SK-N-SH (cell line): ENCODE measurements at regions not wholly inside any gene's neighbourhood (a gene's known extent, or its start where the extent isn't known, plus 50 kb on each side); places are given as distances from the start of the nearest gene placed in this dataset.

Source experiments
- CTCF ChIA-PET: fragments of 300-600, 350-600 bp; formaldehyde crosslinking; extraction: SDS; loops from one replicate; lab custom pipeline; 2021; lab: Yijun Ruan, JAX
- POLR2A ChIA-PET: fragments of 350-600 bp; sonication (Branson Sonifier 250); formaldehyde crosslinking; extraction: SDS; loops from one replicate; lab custom pipeline; 2020; ENCODE audit warnings: antibody characterized with exemption, inconsistent platforms; lab: Yijun Ruan, JAX
- DNase-seq: peaks from one replicate; pipeline ENCODE4 v3.0.0; 2012
- H2AFZ ChIP-seq: fragments of 200-600 bp; sonication (generic); 2 replicates; pipeline ENCODE4 v1.8.1; 2016; ENCODE audit warnings: antibody characterized with exemption, mild to moderate bottlenecking, low read depth
- H3F3A ChIP-seq: fragments of 200-600 bp; sonication (generic); replicated peaks from 2 replicates; pipeline ENCODE3; 2016; ENCODE audit warnings: antibody characterized with exemption, mild to moderate bottlenecking; ENCODE audit not compliant: insufficient read depth
- H3K27ac ChIP-seq, 2 experiments: fragments of 200-500 bp in 1 of 2; fragments of 200-600 bp in 1 of 2; sonication (Bioruptor generic) in 1 of 2; sonication (generic), shearing (Covaris generic) in 1 of 2; 2 replicates each; pipeline versions ENCODE4 v1.5.1 to v1.6.1; 2014 to 2016; ENCODE audit warnings: low read depth in 2 of 2, inconsistent platforms in 1 of 2, low read length in 1 of 2, mild to moderate bottlenecking in 1 of 2, mixed read lengths in 1 of 2
- H3K27me3 ChIP-seq: fragments of 200-600 bp; sonication (generic), shearing (Covaris generic); 2 replicates; pipeline ENCODE4 v1.6.1; 2016; ENCODE audit warnings: mixed run types; ENCODE audit not compliant: insufficient read depth
- H3K36me3 ChIP-seq, 2 experiments: fragments of 200-500 bp in 1 of 2; fragments of 200-600 bp in 1 of 2; sonication (Bioruptor generic) in 1 of 2; sonication (generic) in 1 of 2; replicated peaks in 1 of 2; 2 replicates each; pipeline versions ENCODE3 to v1.5.1; 2014 to 2016; ENCODE audit warnings: low read length in 1 of 2, mild to moderate bottlenecking in 1 of 2; ENCODE audit not compliant: insufficient read depth in 2 of 2, control insufficient read depth in 1 of 2
- H3K4me1 ChIP-seq, 2 experiments: fragments of 200-500 bp in 1 of 2; fragments of 200-600 bp in 1 of 2; sonication (Bioruptor generic) in 1 of 2; sonication (generic), shearing (Covaris generic) in 1 of 2; 2 replicates each; pipeline versions ENCODE4 v1.5.1 to v1.6.1; 2014 to 2016; ENCODE audit warnings: low read depth in 1 of 2, low read length in 1 of 2, mixed run types in 1 of 2; ENCODE audit not compliant: insufficient read depth in 2 of 2, control insufficient read depth in 1 of 2
- H3K4me2 ChIP-seq: fragments of 200-600 bp; sonication (generic), shearing (Covaris generic); 2 replicates; pipeline ENCODE4 v1.6.1; 2017; ENCODE audit warnings: mixed run types
- H3K4me3 ChIP-seq, 2 experiments: fragments of 200-500 bp in 1 of 2; fragments of 200-600 bp in 1 of 2; sonication (Bioruptor generic) in 1 of 2; sonication (generic), shearing (Covaris generic) in 1 of 2; 2 replicates each; pipeline versions ENCODE4 v1.5.1 to v1.8.1; 2014 to 2016; ENCODE audit warnings: low read depth in 2 of 2, inconsistent platforms in 1 of 2, low read length in 1 of 2, mild to moderate bottlenecking in 1 of 2, mixed read lengths in 1 of 2, moderate library complexity in 1 of 2
- H3K79me2 ChIP-seq: fragments of 200-600 bp; sonication (generic); 2 replicates; pipeline ENCODE4 v1.8.1; 2017; ENCODE audit warnings: mild to moderate bottlenecking; ENCODE audit not compliant: insufficient read depth
- H3K9ac ChIP-seq: fragments of 200-600 bp; sonication (generic); 2 replicates; pipeline ENCODE4 v1.6.1; 2017; ENCODE audit warnings: mixed run types
- H3K9me2 ChIP-seq: fragments of 200-600 bp; sonication (generic); 2 replicates; pipeline ENCODE4 v1.6.1; 2017; ENCODE audit warnings: mixed run types
- H3K9me3 ChIP-seq: fragments of 200-600 bp; sonication (generic); 2 replicates; pipeline ENCODE4 v1.6.1; 2017; ENCODE audit warnings: mixed run types, mild to moderate bottlenecking, moderate library complexity
- H4K20me1 ChIP-seq: fragments of 200-600 bp; sonication (generic); 2 replicates; pipeline ENCODE4 v1.6.1; 2017; ENCODE audit warnings: mild to moderate bottlenecking, mixed run types; ENCODE audit not compliant: insufficient read depth
- CHD2 ChIP-seq: fragments of 150-350 bp; IDR thresholded peaks from 2 replicates; pipeline ENCODE4 v1.6.1; 2018; ENCODE audit warnings: low read length; ENCODE audit not compliant: partially characterized antibody
- ELF1 ChIP-seq: IDR thresholded peaks from 2 replicates; pipeline ENCODE4 v1.4.0; 2012
- EP300 ChIP-seq, 2 experiments: IDR thresholded peaks; 2 replicates each; pipeline versions ENCODE4 v1.4.0 to v1.6.1; 2012; ENCODE audit warnings: borderline replicate concordance in 1 of 2, low read depth in 1 of 2, low read length in 1 of 2
- FOSL2 ChIP-seq: IDR thresholded peaks from 2 replicates; pipeline ENCODE4 v1.4.0; 2012; ENCODE audit warnings: low read depth, mild to moderate bottlenecking, moderate library complexity, borderline replicate concordance
- FOXJ3 ChIP-seq: sonication (generic); formaldehyde crosslinking; IDR thresholded peaks from 2 replicates; pipeline ENCODE4 v1.5.1; 2020; ENCODE audit warnings: mild to moderate bottlenecking, missing genetic modification reagents
- GABPA ChIP-seq: IDR thresholded peaks from 2 replicates; pipeline ENCODE4 v1.4.0; 2012; ENCODE audit warnings: low read depth, mild to moderate bottlenecking
- IRF3 ChIP-seq: fragments of 150-350 bp; IDR thresholded peaks from 2 replicates; pipeline ENCODE4 v1.6.1; 2016; ENCODE audit warnings: mild to moderate bottlenecking, low read depth, low read length
- JUND ChIP-seq: IDR thresholded peaks from 2 replicates; pipeline ENCODE4 v1.4.0; 2012
- NFIC ChIP-seq: IDR thresholded peaks from 2 replicates; pipeline ENCODE4 v1.4.0; 2012; ENCODE audit warnings: borderline replicate concordance
- RAD21 ChIP-seq: IDR thresholded peaks from 2 replicates; pipeline ENCODE4 v1.6.1; 2012; ENCODE audit warnings: mild to moderate bottlenecking, low read length
- RCOR1 ChIP-seq: fragments of 150-350 bp; IDR thresholded peaks from 2 replicates; pipeline ENCODE4 v1.6.1; 2017; ENCODE audit warnings: antibody characterized with exemption, low read length
- REST ChIP-seq: IDR thresholded peaks from 2 replicates; pipeline ENCODE4 v1.6.1; 2012; ENCODE audit warnings: mild to moderate bottlenecking, low read depth, low read length, moderate library complexity
- RXRA ChIP-seq: IDR thresholded peaks from 2 replicates; pipeline ENCODE4 v1.4.0; 2012; ENCODE audit warnings: low read depth, mild to moderate bottlenecking, borderline replicate concordance
- SMC3 ChIP-seq: IDR thresholded peaks from 2 replicates; pipeline ENCODE4 v1.6.1; 2012; ENCODE audit warnings: low read depth, low read length, improper control_type of control experiment
- TAF1 ChIP-seq: IDR thresholded peaks from 2 replicates; pipeline ENCODE4 v1.6.1; 2012; ENCODE audit warnings: low read depth, mild to moderate bottlenecking, low read length, moderate library complexity, borderline replicate concordance
- TCF12 ChIP-seq: IDR thresholded peaks from 2 replicates; pipeline ENCODE4 v1.4.0; 2012
- USF2 ChIP-seq: fragments of 150-350 bp; IDR thresholded peaks from 2 replicates; pipeline ENCODE4 v1.6.1; 2017; ENCODE audit warnings: antibody characterized with exemption, low read length, low read depth, borderline replicate concordance
- WGBS: methylation state at CpG from one replicate; pipeline ENCODE4 v1.1.6; 2017; ENCODE audit warnings: low lambda C conversion rate; 5-methylcytosine and 5-hydroxymethylcytosine counted together

- H3K9me2 ChIP-seq, result no peaks in the 10 kb centered on the region
- H3F3A ChIP-seq, result no peaks in the 10 kb centered on the region
- POLR2A ChIA-PET, result no interaction called here
- no peaks in the 10 kb centered on the region; the same call in 1 of the 2 replicates for H3K9me3 ChIP-seq
- no peaks in the 10 kb centered on the region for H4K20me1 ChIP-seq
- TF ChIP-seq RXRA, result no peak
- TF ChIP-seq GABPA, result no peak
- TF ChIP-seq JUND, result no peak
- TF ChIP-seq TCF12, result no peak
- no peak for TF ChIP-seq USF2
- no peak for TF ChIP-seq SMC3
- no peak for TF ChIP-seq CHD2
- no peak for TF ChIP-seq FOSL2
- no peak for TF ChIP-seq FOXJ3 (CRISPR knock-in tag)
- TF ChIP-seq IRF3, result no peak
- no peak for TF ChIP-seq TAF1
- TF ChIP-seq EP300 (IDR thresholded peaks at IDR 0.05; ENCODE audit: borderline replicate concordance in 1 of 2, low read depth in 1 of 2, low read length in 1 of 2), result no peak
- no peak for TF ChIP-seq RCOR1
- TF ChIP-seq REST, result no peak
- TF ChIP-seq ELF1, result no peak
- no peak for TF ChIP-seq RAD21
- TF ChIP-seq NFIC, result no peak
- H3K4me3 ChIP-seq, result no peak overlapping the region
- H3K4me2 ChIP-seq, result no peak overlapping the region
- CTCF ChIA-PET, result no interaction called here
- H3K27ac ChIP-seq, result no peak overlapping the region
- DNase-seq, result no peak
- H3K4me1 ChIP-seq, result peaks cover 0 to 3% of the 10 kb centered on the region in 2 experiments; a peak in 1 of 4 replicates
- H3K36me3 ChIP-seq, result no peaks in the 10 kb centered on the region
- WGBS, result 24% methylated on average over 4 of the region's 4 CpGs
- H3K9ac ChIP-seq, result no peak overlapping the region
- no peaks in the 10 kb centered on the region for H3K79me2 ChIP-seq
- no peak overlapping the region for H2AFZ ChIP-seq
- no peaks in the 10 kb centered on the region for H3K27me3 ChIP-seq
Observed at GRCh38 chr2:21424375-21424774, 300.6 kb downstream of the TDRD15 start.
